Loucy (cell line): ENCODE measurements at regions not wholly inside any gene's neighbourhood (a gene's known extent, or its start where the extent isn't known, plus 50 kb on each side); places are given as distances from the start of the nearest gene placed in this dataset.

Experiments
- EZH2phosphoT487 ChIP-seq: fragments of 200-600 bp; IDR thresholded peaks from 2 replicates; pipeline ENCODE4 v1.6.1; 2018; ENCODE audit warnings: antibody characterized with exemption, mild to moderate bottlenecking, moderate library complexity, borderline replicate concordance
- TF ChIP-seq, protein P1 (sequence below): fragments of 200-600 bp; sonication (generic); conservative IDR thresholded peaks from 2 replicates; pipeline ENCODE4 v1.5.1; 2014; ENCODE audit warnings: mild to moderate bottlenecking, antibody characterized with exemption, low read length

- TF ChIP-seq, protein P1, sequence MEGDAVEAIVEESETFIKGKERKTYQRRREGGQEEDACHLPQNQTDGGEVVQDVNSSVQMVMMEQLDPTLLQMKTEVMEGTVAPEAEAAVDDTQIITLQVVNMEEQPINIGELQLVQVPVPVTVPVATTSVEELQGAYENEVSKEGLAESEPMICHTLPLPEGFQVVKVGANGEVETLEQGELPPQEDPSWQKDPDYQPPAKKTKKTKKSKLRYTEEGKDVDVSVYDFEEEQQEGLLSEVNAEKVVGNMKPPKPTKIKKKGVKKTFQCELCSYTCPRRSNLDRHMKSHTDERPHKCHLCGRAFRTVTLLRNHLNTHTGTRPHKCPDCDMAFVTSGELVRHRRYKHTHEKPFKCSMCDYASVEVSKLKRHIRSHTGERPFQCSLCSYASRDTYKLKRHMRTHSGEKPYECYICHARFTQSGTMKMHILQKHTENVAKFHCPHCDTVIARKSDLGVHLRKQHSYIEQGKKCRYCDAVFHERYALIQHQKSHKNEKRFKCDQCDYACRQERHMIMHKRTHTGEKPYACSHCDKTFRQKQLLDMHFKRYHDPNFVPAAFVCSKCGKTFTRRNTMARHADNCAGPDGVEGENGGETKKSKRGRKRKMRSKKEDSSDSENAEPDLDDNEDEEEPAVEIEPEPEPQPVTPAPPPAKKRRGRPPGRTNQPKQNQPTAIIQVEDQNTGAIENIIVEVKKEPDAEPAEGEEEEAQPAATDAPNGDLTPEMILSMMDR = no peak
- TF ChIP-seq EZH2phosphoT487 = no peak
Observed at GRCh38 chr2:117407746-117408145, 406.7 kb upstream of the DDX18 start.
